HUDEP-2 (cell line): ENCODE measurements at regions not wholly inside any gene's neighbourhood (a gene's known extent, or its start where the extent isn't known, plus 50 kb on each side); places are given as distances from the start of the nearest gene placed in this dataset.

ENCODE experiments used
- DNase-seq, 76 experiments: peaks; one replicate each; lab custom pipeline; 2025; ENCODE audit not compliant: unreplicated experiment in 76 of 76; lab: John Stamatoyannopoulos, UW

GRCh38 chr2:55973673-55974072 lies 50.1 kb upstream of the EFEMP1 start:
- no peak for DNase-seq

DNA sequence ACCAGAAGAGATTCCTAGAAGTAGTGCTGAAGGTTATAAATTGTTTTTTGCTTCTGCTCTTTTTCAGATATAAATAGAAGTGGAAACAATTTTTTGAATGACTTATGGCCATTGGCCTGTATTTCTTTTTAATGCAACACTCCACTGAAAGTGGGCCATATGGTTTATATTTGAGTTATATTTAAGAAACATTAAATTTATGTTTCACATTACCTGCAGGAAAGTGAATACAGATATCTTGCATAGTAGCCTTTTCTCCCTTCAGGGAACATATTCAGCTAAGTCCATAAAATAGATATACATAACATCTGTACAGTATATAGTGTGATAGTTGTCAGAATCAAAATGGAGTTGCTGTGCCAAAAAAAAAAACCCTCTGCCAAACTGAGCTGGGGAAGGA lies 53.1 kb upstream of the EFEMP1 start:
- no peak for DNase-seq

DNA sequence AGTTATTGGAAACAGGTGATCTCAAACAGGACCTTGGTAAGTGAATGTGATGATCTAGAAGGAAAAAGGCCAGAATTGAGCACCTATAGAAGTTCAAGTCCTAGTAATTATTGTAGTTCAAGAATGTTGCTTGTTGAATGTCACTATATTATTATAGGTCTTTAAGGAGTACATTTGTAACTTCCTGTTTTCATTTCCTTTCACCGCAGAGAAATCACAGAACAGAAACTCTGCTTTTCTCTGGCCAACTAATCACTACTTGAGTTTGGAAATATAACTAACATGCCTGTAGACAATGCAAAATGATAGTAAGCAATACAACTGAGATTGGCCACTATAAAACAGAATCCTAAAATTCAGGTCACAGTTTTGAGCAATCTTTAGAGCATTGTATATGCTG lies 61.8 kb upstream of the EFEMP1 start:
- no peak for DNase-seq

DNA sequence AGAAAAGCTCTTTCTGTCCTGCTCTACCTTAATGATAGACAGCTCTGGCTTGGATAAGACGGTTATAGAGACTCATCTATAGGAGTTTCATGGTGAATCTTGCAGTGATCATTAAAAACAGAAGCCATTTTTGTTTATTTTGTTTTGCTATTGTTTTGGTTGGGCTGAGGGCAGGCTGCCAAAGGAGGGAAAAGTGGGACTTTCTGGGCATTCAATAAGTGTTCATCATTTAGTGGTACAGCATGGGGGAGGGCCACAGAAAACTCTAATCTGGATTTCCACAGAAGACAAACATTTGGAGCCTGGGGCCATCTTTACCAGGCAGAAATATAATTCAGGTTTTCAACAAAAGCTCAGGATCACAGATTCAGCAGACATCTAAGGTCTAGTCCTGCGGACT lies 62.4 kb upstream of the EFEMP1 start:
- DNase-seq, result no peak

DNA sequence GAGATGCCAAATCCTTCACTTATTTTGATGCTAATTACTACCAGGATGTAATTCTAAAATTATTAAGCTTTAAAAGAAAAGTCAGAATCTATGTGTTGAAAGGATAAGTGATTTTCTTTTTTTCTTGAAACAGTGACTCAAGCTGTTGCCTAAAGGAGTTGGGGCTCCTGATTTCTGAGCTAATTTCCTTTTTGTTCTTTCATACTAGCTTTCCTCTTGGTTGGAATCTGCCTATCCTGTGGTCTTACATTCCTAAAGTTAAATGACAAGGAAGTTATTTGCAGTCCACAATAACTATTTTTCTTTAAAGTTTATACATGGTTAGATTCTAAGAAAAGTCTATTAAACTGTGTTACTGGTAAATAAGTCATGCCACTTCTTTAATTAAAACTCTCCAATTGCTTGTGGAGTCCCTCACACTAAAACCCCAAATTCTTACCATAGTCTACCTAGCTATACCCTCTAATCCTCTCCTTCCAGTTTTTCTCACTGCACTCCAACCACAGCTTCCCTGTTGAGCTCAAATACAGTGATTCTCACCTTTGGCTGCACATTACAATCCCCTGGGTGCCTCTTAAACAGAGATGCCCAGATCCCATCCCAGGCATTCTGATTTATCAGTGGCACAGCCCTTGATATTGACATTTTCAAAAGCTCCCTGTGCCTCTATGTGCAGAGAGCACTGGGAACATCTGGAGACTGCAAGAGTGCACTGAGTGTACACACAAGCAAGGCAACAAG lies 63.3 kb upstream of the EFEMP1 start:
- no peak for DNase-seq

GRCh38 chr2:55989405-55989804 lies 65.8 kb upstream of the EFEMP1 start:
- DNase-seq, result no peak

- no peak for DNase-seq
Observed at GRCh38 chr2:55992455-55992854, 68.9 kb upstream of the EFEMP1 start.

- no peak for DNase-seq
Observed at GRCh38 chr2:55993685-55994084, 70.1 kb upstream of the EFEMP1 start.

- DNase-seq, result no peak
Observed at GRCh38 chr2:55995211-55995610, 71.6 kb upstream of the EFEMP1 start.

DNA sequence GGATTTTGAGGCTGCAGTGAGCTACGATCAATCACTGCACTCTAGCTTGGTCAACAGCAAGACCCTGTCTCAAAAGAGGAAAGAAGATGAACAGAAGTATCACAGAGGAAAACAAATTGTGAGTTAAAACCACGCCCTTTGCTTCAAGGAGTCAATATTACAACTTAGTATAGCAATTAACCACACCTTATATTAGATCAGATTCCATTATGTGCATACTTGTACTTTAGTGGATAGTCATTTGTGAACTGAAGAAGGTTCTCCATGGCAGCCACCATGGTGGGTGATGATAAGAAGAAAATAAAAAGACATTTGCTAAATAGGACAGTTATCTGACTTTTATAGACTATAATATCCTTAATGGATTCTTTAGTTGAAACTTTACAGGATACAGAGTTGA lies 72.3 kb upstream of the EFEMP1 start:
- no peak for DNase-seq

GRCh38 chr2:55999231-55999630 lies 75.6 kb upstream of the EFEMP1 start:
- DNase-seq, result no peak

DNA sequence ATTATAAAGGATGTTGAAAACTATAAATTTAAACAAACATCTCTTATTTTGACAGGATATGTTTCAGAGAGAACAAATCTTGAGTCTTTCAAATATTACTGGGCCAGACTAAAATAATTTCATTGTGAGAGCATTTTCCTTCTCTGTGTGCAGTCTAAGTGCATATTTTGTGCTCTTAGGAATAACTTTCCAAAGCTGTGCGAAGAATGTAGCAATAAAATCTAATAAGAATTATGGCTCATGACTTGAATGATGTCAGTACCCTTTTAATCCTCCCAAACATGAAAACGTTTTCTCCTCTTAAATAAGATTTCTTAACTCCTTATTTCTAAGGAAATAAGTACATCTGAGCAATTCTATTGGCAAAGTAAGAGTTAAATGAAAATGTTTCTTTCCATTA lies 76.2 kb upstream of the EFEMP1 start:
- no peak for DNase-seq

DNA sequence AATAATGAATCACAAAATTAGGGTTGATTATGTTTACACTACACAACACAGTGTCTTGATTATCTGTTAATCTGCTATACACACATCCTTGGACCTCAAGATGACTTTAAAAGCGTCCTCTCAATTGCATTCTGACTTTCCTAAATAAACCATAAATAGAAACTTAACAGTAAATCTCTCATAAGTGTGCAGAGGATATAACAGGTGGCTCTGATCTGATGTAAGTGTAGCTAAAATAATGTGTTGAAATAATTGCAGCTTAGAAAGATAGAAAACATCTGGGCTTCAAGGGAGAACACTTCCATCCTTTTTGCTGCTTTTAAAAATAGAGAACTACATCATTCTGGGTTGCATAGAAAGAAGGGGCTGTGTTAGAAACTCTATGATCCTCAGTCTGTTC lies 78.4 kb upstream of the EFEMP1 start:
- DNase-seq, result no peak

DNA sequence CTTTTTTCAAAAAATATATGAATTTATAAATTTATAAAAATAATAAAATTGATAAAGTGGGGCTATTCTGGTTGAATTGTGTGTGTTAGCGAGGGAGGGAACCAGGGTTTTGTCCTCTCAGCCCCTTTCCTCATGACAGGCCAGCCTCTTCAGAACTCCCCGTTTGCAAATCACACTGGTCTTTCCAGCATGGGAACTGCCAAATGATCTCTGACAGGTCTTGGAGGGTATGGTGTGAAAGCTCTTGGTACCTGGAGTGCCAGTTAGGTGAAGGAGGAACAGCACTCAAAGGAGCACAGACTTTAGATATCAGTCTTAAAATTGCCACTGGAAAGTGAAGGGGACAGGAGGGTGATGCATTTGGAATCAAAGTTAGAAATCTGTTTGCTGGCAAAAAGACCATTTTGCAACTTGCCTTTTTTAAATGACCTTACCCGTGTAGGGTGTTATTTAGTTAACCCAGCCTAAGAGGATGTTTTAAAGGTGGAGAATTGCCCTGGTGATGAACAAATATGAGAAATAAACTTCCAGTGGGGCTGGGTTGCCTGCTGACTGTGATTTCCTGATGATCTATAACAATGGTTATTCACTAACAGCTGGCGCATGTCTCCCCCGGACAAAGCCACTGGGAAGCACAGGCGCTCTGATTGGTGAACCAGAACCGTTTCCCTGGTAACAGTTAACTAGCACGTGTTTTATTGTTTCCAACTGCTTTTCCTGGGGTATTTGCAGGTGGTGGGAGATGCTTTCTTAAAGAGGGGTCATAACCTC lies 85.3 kb upstream of the EFEMP1 start:
- no peak for DNase-seq

DNA sequence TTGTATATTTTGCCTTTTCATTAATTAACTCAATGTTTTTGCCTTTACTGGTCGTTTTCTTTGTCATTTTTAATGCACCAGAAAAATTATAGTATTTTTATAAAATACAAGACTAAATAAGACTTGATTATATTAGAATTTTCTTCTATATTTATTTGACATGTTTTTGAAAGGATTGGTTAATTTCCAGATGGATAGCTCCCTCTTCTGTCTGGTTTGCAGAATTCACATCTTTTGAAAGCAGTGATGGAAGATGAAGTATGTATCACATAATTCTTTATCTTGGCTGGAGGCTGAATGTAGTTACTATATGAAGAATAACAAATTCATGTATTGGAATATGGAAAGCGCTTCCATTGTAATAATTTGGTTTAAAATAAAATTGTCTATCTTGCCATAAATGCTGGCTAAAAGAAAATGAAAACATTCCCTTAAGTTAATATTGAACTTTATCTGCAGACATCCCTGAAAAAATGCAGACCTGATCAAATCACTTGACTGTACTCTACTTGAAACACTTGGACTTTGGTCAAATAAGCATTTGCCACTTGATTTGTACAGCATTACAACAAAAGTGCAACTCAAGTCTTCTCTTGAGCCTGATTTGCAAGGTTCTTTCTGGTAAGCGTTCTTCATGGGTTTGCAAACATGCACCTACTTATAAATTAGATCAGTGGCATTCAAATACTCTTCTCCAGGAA lies 86.3 kb upstream of the EFEMP1 start:
- DNase-seq, result peak in 3 of 76 experiments; percentile 2 to 21 (median 13)

DNA sequence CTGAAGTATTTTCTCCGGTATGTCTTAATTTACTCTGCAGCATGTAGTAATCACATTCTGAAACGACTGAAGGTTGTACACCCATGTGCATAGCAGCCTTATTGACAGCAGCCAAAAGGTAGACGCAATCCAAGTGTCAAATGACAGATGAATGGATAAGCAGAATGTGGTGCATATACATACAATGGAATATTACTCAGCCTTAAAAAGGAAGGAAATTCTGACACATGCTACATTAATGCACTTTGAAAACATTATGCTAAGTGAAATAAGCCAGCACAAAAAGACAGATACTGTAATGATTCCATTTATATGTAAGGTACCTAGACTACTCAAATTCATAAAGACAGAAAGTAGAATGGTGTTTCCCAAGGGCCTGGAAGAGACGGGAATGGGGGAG lies 88.0 kb upstream of the EFEMP1 start:
- no peak for DNase-seq

DNA sequence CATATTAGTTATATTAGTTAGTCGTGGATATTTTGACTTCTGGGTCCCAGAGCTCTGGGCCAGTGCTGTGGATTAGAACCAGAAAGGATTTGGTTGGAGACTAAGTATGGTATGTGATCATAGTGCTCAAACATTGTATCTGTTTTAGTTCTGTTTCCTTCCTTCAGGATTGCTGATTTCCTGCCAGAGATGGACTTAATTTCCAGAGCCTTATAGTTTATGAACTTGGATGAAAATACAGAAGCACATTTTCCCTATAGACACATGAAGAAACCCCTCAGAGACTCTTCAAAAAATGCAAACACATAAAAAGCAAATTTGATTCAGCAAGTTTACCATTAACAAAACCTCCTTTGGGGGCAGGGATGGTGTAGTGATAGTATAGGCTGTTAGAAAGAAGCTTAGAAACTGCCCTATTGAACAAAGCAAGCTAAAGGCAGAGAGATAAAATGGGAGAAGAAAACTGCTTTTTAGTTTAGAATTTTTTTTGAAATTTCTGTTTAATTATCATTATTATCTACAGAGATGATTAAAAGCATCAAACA lies 88.7 kb upstream of the EFEMP1 start:
- DNase-seq, result no peak

- no peak for DNase-seq
Observed at GRCh38 chr2:56013475-56013874, 89.9 kb upstream of the EFEMP1 start.

GRCh38 chr2:56014046-56014730 lies 90.6 kb upstream of the EFEMP1 start:
- DNase-seq, result no peak

- DNase-seq, result no peak
Observed at GRCh38 chr2:56015711-56016115, 92.1 kb upstream of the EFEMP1 start.

GRCh38 chr2:56017784-56018183 lies 94.2 kb upstream of the EFEMP1 start:
- DNase-seq, result no peak
